HCT116 (cell line): ENCODE measurements at regions not wholly inside any gene's neighbourhood (a gene's known extent, or its start where the extent isn't known, plus 50 kb on each side); places are given as distances from the start of the nearest gene placed in this dataset.

Experiments
- ATAC-seq: fragments of 200-7000 bp; cut with Tn5 transposase; 2 replicates; pipeline ENCODE4 v1.9.1; 2020; ENCODE audit warnings: mild to moderate bottlenecking, moderate library complexity
- BruUV-seq: library from RNA; stranded (reverse); fragments of 400-500 nt; replicated peaks from 2 replicates; lab custom pipeline; 2021; lab: Mats Ljungman, UMichigan
- CTCF ChIA-PET: fragments of 300-600 bp; sonication (Branson Sonifier 250); formaldehyde crosslinking; loops from one replicate; lab custom pipeline; 2021; ENCODE audit warnings: antibody characterized with exemption; lab: Charles Lee
- POLR2A ChIA-PET: fragments of 300-600, 350-600 bp; sonication (Branson Sonifier 250); formaldehyde crosslinking; loops from one replicate; lab custom pipeline; 2021; ENCODE audit warnings: antibody characterized with exemption; lab: Charles Lee
- RAD21 ChIA-PET, 2 experiments: fragments of 300-600 bp; sonication (Branson Sonifier 250); formaldehyde crosslinking; loops; one replicate each; lab custom pipeline; 2023; ENCODE audit warnings: low total read pairs in 2 of 2; ENCODE audit not compliant: uncharacterized antibody in 2 of 2, unreplicated experiment in 2 of 2, low non-redundant PET in 1 of 2; lab: Charles Lee
- DNase-seq: peaks from one replicate; pipeline ENCODE4 v3.0.0-alpha.2; 2010; ENCODE audit warnings: low read depth, low spot score
- H2AFZ ChIP-seq: fragments of 200-600 bp; shearing (Covaris generic), sonication (generic); 2 replicates; pipeline ENCODE4 v1.6.1; 2017; ENCODE audit warnings: low read depth, mixed run types, mixed read lengths, antibody characterized with exemption, low read length; ENCODE audit not compliant: poor library complexity, severe bottlenecking
- H3K27ac ChIP-seq: 2 replicates; pipeline ENCODE4 v1.5.1; 2012; ENCODE audit warnings: low read depth, low read length
- H3K27me3 ChIP-seq: fragments of 200-600 bp; sonication (generic); 2 replicates; pipeline ENCODE4 v1.6.1; 2016; ENCODE audit warnings: mixed run types, low read length, mixed read lengths; ENCODE audit not compliant: insufficient read depth
- H3K36me3 ChIP-seq, 2 experiments: fragments of 200-500 bp in 1 of 2; fragments of 200-600 bp in 1 of 2; sonication (Bioruptor generic) in 1 of 2; sonication (generic) in 1 of 2; 2 replicates each; pipeline versions ENCODE4 v1.5.1 to v1.6.1; 2014 to 2016; ENCODE audit warnings: low read length in 2 of 2, inconsistent platforms in 1 of 2, mixed read lengths in 1 of 2, mixed run types in 1 of 2; ENCODE audit not compliant: insufficient read depth in 2 of 2, control insufficient read depth in 1 of 2
- H3K4me1 ChIP-seq, 2 experiments: fragments of 200-600 bp in 1 of 2; sonication (generic) in 1 of 2; 2 replicates each; pipeline versions ENCODE4 v1.5.1 to v1.6.1; 2012 to 2017; ENCODE audit warnings: low read length in 2 of 2, inconsistent platforms in 1 of 2, mild to moderate bottlenecking in 1 of 2, mixed read lengths in 1 of 2, mixed run types in 1 of 2, moderate library complexity in 1 of 2; ENCODE audit not compliant: insufficient read depth in 2 of 2, control insufficient read depth in 1 of 2
- H3K4me2 ChIP-seq: fragments of 200-600 bp; sonication (generic); 2 replicates; pipeline ENCODE4 v1.6.1; 2017; ENCODE audit warnings: mixed run types, low read length, mixed read lengths
- H3K4me3 ChIP-seq, 2 experiments: fragments of 200-600 bp in 1 of 2; sonication (generic) in 1 of 2; replicated peaks in 1 of 2; 2 replicates each; pipeline ENCODE4 v1.5.1; 2011 to 2016; ENCODE audit warnings: low read length in 2 of 2, control low read depth in 1 of 2, low read depth in 1 of 2, mild to moderate bottlenecking in 1 of 2, mixed read lengths in 1 of 2, mixed run types in 1 of 2
- H3K79me2 ChIP-seq: fragments of 200-600 bp; sonication (generic); 2 replicates; pipeline ENCODE4 v1.6.1; 2017; ENCODE audit warnings: mild to moderate bottlenecking, mixed run types, low read length, moderate library complexity, mixed read lengths; ENCODE audit not compliant: insufficient read depth
- H3K9ac ChIP-seq: fragments of 200-600 bp; sonication (generic); 2 replicates; pipeline ENCODE4 v1.6.1; 2016; ENCODE audit warnings: low read length, mixed read lengths
- H3K9me2 ChIP-seq: fragments of 200-600 bp; sonication (generic), shearing (Covaris generic); 2 replicates; pipeline ENCODE4 v1.6.1; 2017; ENCODE audit warnings: mixed run types, mild to moderate bottlenecking, moderate library complexity; ENCODE audit not compliant: insufficient read depth
- H3K9me3 ChIP-seq, 2 experiments: fragments of 200-500 bp in 1 of 2; fragments of 200-600 bp in 1 of 2; sonication (Bioruptor generic) in 1 of 2; sonication (generic) in 1 of 2; 2 replicates each; pipeline ENCODE4 v1.6.1; 2014 to 2017; ENCODE audit warnings: low read length in 2 of 2, mixed read lengths in 2 of 2, inconsistent platforms in 1 of 2, low read depth in 1 of 2, mild to moderate bottlenecking in 1 of 2, mixed run types in 1 of 2, moderate library complexity in 1 of 2; ENCODE audit not compliant: control insufficient read depth in 1 of 2, insufficient read depth in 1 of 2
- H4K20me1 ChIP-seq: fragments of 200-600 bp; sonication (generic), shearing (Covaris generic); 2 replicates; pipeline ENCODE4 v1.6.1; 2017; ENCODE audit warnings: mixed run types, mild to moderate bottlenecking, moderate library complexity; ENCODE audit not compliant: insufficient read depth
- CBX3 ChIP-seq: IDR thresholded peaks from 2 replicates; pipeline ENCODE4 v1.6.1; 2012; ENCODE audit warnings: low read depth
- ELF1 ChIP-seq: IDR thresholded peaks from 2 replicates; pipeline ENCODE4 v1.6.1; 2012; ENCODE audit warnings: low read depth, borderline replicate concordance
- POLR2A ChIP-seq: IDR thresholded peaks from 2 replicates; pipeline ENCODE4 v1.7.0; 2011; ENCODE audit warnings: borderline replicate concordance; ENCODE audit not compliant: insufficient read depth, insufficient read length; ENCODE audit errors: extremely low read depth
- SIN3A ChIP-seq: IDR thresholded peaks from 2 replicates; pipeline ENCODE4 v1.6.1; 2012; ENCODE audit warnings: low read depth
- SP1 ChIP-seq: IDR thresholded peaks from 2 replicates; pipeline ENCODE4 v1.6.1; 2012; ENCODE audit warnings: low read depth
- SRF ChIP-seq: IDR thresholded peaks from 2 replicates; pipeline ENCODE4 v1.6.1; 2012; ENCODE audit warnings: low read depth
- YY1 ChIP-seq: IDR thresholded peaks from 2 replicates; pipeline ENCODE4 v1.6.1; 2011; ENCODE audit warnings: low read length, low read depth, moderate library complexity, mild to moderate bottlenecking; ENCODE audit not compliant: insufficient replicate concordance; ENCODE audit errors: extremely low read depth
- ZFX ChIP-seq: fragments of 450-650 bp; IDR thresholded peaks from 2 replicates; pipeline ENCODE4 v1.6.1; 2017
- intact Hi-C: fragments of 100-400 bp; cut with micrococcal nuclease; formaldehyde crosslinking; loops from 2 replicates; pipeline ENCODE4 v1.10.0; 2022
- TF ChIP-seq, protein P1 (sequence below): IDR thresholded peaks from 2 replicates; pipeline ENCODE4 v1.6.1; 2012
- TF ChIP-seq, protein P2 (sequence below): IDR thresholded peaks from 2 replicates; pipeline ENCODE4 v1.6.1; 2012; ENCODE audit warnings: low read depth
- TF ChIP-seq, protein P3 (sequence below): IDR thresholded peaks from 2 replicates; pipeline ENCODE4 v1.6.1; 2012

DNA sequence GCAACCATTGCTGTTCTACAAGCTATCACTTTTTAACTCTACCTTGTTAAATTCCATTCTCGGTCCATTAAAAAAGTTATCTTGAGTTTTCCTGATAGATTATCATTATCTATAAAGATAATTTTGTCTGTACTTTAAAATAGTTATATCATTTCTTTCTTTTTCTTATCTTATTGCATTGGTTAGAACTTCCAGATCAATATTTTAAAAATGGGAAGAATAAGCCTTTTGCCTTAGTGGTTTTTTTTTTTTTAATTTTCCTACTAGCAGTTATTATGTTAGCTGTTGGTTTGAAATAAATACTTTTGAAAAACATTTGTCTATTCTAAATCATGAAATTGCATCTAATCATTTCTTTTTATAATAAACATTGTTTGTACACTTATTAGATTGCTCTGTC lies 71.0 kb upstream of the ATF3 start:
- Histone ChIP-seq H3K27ac (no peak overlapping the region), H3K4me3 (no peak overlapping the region), H3K9me3 (no peaks in the 10 kb centered on the region), H3K27me3 (no peaks in the 10 kb centered on the region), H3K9ac (no peak overlapping the region), H3K4me1 (no peaks in the 10 kb centered on the region), H2AFZ (no peak overlapping the region), H3K4me2 (no peak overlapping the region), H3K36me3 (no peaks in the 10 kb centered on the region), H3K9me2 (no peaks in the 10 kb centered on the region), H4K20me1 (no peaks in the 10 kb centered on the region), H3K79me2 (no peaks in the 10 kb centered on the region)
- no TSS peak for BruUV-seq
- ChIA-PET CTCF (no interaction called here), RAD21 (no interaction called here), POLR2A (no interaction called here)
- TF ChIP-seq YY1 (no peak), SP1 (no peak)
- TF ChIP-seq, protein P1, sequence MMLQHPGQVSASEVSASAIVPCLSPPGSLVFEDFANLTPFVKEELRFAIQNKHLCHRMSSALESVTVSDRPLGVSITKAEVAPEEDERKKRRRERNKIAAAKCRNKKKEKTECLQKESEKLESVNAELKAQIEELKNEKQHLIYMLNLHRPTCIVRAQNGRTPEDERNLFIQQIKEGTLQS, result no peak
- no peak for ATAC-seq
- DNase-seq, result no peak
- intact Hi-C loops, result no loop called here

DNA sequence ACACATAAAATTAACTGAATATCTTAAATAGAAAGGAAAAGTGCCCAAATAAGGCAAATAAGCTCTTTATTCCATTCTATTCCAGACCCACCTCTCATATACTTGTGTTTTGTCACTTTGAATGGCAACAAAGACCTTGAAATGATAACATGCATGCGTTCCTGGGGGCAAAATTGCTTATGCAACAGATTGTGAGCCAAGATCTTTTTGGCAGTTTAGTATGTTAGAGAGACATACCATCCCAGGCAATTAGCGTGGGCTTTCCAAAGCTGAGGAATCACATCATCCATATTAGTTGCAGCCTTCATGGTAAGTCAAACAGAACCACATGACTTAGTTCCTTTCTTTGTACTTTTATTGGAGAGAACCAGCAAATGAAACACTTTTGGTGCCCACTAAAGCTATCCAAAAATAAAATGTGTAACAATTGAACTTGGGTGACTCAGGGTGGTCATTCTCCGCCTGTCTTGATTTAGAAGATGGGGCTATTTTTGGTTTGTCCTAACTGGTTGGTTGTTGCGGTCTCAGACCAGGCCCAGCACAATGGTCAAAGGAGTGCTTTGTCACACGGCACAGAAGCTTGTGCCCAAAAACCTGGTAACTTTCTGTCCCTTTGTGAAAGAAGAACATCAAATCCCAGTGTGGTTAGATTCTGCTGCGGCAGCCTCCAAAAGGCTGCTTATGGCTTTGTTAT lies 68.7 kb upstream of the ATF3 start:
- no peak for DNase-seq
- intact Hi-C loops, result no loop called here
- ChIA-PET POLR2A (no interaction called here), RAD21 (no interaction called here), CTCF (no interaction called here)
- TF ChIP-seq SRF, result no peak
- no peak for TF ChIP-seq ELF1
- TF ChIP-seq CBX3, result no peak
- TF ChIP-seq, protein P2, sequence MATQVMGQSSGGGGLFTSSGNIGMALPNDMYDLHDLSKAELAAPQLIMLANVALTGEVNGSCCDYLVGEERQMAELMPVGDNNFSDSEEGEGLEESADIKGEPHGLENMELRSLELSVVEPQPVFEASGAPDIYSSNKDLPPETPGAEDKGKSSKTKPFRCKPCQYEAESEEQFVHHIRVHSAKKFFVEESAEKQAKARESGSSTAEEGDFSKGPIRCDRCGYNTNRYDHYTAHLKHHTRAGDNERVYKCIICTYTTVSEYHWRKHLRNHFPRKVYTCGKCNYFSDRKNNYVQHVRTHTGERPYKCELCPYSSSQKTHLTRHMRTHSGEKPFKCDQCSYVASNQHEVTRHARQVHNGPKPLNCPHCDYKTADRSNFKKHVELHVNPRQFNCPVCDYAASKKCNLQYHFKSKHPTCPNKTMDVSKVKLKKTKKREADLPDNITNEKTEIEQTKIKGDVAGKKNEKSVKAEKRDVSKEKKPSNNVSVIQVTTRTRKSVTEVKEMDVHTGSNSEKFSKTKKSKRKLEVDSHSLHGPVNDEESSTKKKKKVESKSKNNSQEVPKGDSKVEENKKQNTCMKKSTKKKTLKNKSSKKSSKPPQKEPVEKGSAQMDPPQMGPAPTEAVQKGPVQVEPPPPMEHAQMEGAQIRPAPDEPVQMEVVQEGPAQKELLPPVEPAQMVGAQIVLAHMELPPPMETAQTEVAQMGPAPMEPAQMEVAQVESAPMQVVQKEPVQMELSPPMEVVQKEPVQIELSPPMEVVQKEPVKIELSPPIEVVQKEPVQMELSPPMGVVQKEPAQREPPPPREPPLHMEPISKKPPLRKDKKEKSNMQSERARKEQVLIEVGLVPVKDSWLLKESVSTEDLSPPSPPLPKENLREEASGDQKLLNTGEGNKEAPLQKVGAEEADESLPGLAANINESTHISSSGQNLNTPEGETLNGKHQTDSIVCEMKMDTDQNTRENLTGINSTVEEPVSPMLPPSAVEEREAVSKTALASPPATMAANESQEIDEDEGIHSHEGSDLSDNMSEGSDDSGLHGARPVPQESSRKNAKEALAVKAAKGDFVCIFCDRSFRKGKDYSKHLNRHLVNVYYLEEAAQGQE, result no peak
- TF ChIP-seq ZFX, result no peak
- TF ChIP-seq POLR2A, result no peak
- no peak for TF ChIP-seq SP1
- TF ChIP-seq, protein P3, sequence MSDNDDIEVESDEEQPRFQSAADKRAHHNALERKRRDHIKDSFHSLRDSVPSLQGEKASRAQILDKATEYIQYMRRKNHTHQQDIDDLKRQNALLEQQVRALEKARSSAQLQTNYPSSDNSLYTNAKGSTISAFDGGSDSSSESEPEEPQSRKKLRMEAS, result no peak
- TF ChIP-seq SIN3A, result no peak
- Histone ChIP-seq H3K79me2 (no peaks in the 10 kb centered on the region), H3K9me3 (no peaks in the 10 kb centered on the region), H3K36me3 (no peaks in the 10 kb centered on the region), H4K20me1 (no peaks in the 10 kb centered on the region), H3K4me3 (no peak overlapping the region), H3K4me1 (no peaks in the 10 kb centered on the region), H3K4me2 (no peak overlapping the region), H3K27ac (no peak overlapping the region), H3K9ac (no peak overlapping the region), H3K9me2 (no peaks in the 10 kb centered on the region), H3K27me3 (no peaks in the 10 kb centered on the region), H2AFZ (no peak overlapping the region)
- no peak for ATAC-seq
- BruUV-seq, result no TSS peak
